ENCODE measurements at regions not wholly inside any gene's neighbourhood (a gene's known extent, or its start where the extent isn't known, plus 50 kb on each side); places are given as distances from the start of the nearest gene placed in this dataset.

- WGBS (ENCODE audit: insufficient coverage, low lambda C conversion rate), result 88% methylated on average over 1 of the region's 4 CpGs
- H3K4me3 ChIP-seq (ENCODE audit: low read length), result no peak overlapping the region
- H3K36me3 ChIP-seq (ENCODE audit: control insufficient read depth, insufficient read depth, low read length), result no peaks in the 10 kb centered on the region
- no peak for DNase-seq
- H3K9me3 ChIP-seq (ENCODE audit: control insufficient read depth, low read depth, low read length), result peaks cover 2% of the 10 kb centered on the region
- no peaks in the 10 kb centered on the region for H3K4me1 ChIP-seq (ENCODE audit: control insufficient read depth, insufficient read depth, low read length)
- no peak overlapping the region for H3K27ac ChIP-seq (ENCODE audit: low read length)
- H3K27me3 ChIP-seq (ENCODE audit: control insufficient read depth, insufficient read depth, low read length), result no peaks in the 10 kb centered on the region
Measured at GRCh38 chr20:17797579-17797978, 97.8 kb downstream of the BANF2 start.

- no CpG with 5 or more reads among the region's 3 CpGs for WGBS (ENCODE audit: insufficient coverage, low lambda C conversion rate)
- H3K4me3 ChIP-seq (ENCODE audit: low read length), result no peak overlapping the region
- DNase-seq, result no peak
- no peaks in the 10 kb centered on the region for H3K36me3 ChIP-seq (ENCODE audit: control insufficient read depth, insufficient read depth, low read length)
- H3K27ac ChIP-seq (ENCODE audit: low read length), result no peak overlapping the region
- no peaks in the 10 kb centered on the region for H3K27me3 ChIP-seq (ENCODE audit: control insufficient read depth, insufficient read depth, low read length)
- no peaks in the 10 kb centered on the region for H3K4me1 ChIP-seq (ENCODE audit: control insufficient read depth, insufficient read depth, low read length)
- peaks cover 2% of the 10 kb centered on the region for H3K9me3 ChIP-seq (ENCODE audit: control insufficient read depth, low read depth, low read length)
Measured at GRCh38 chr20:17797161-17797560, 97.4 kb downstream of the BANF2 start.

GRCh38 chr20:17796091-17796563 lies 96.4 kb downstream of the BANF2 start:
- no CpG with 5 or more reads among the region's 2 CpGs for WGBS (ENCODE audit: insufficient coverage, low lambda C conversion rate)
- peak; percentile 55 for DNase-seq
- no peaks in the 10 kb centered on the region for H3K36me3 ChIP-seq (ENCODE audit: control insufficient read depth, insufficient read depth, low read length)
- H3K9me3 ChIP-seq (ENCODE audit: control insufficient read depth, low read depth, low read length), result no peaks in the 10 kb centered on the region
- no peaks in the 10 kb centered on the region for H3K27me3 ChIP-seq (ENCODE audit: control insufficient read depth, insufficient read depth, low read length)
- no peak overlapping the region for H3K4me3 ChIP-seq (ENCODE audit: low read length)
- H3K4me1 ChIP-seq (ENCODE audit: control insufficient read depth, insufficient read depth, low read length), result no peaks in the 10 kb centered on the region
- no peak overlapping the region for H3K27ac ChIP-seq (ENCODE audit: low read length)

GRCh38 chr20:17795501-17796071 lies 95.8 kb downstream of the BANF2 start:
- H3K4me1 ChIP-seq (ENCODE audit: control insufficient read depth, insufficient read depth, low read length), result no peaks in the 10 kb centered on the region
- H3K27ac ChIP-seq (ENCODE audit: low read length), result no peak overlapping the region
- H3K36me3 ChIP-seq (ENCODE audit: control insufficient read depth, insufficient read depth, low read length), result no peaks in the 10 kb centered on the region
- DNase-seq, result no peak
- H3K4me3 ChIP-seq (ENCODE audit: low read length), result no peak overlapping the region
- no peaks in the 10 kb centered on the region for H3K27me3 ChIP-seq (ENCODE audit: control insufficient read depth, insufficient read depth, low read length)
- H3K9me3 ChIP-seq (ENCODE audit: control insufficient read depth, low read depth, low read length), result no peaks in the 10 kb centered on the region
- no CpG with 5 or more reads among the region's 5 CpGs for WGBS (ENCODE audit: insufficient coverage, low lambda C conversion rate)

- no peak overlapping the region for H3K27ac ChIP-seq (ENCODE audit: low read length)
Measured at GRCh38 chr20:17795003-17795402, 95.2 kb downstream of the BANF2 start.

GRCh38 chr20:17794400-17794799 lies 94.6 kb downstream of the BANF2 start:
- no peaks in the 10 kb centered on the region for H3K9me3 ChIP-seq (ENCODE audit: control insufficient read depth, low read depth, low read length)
- H3K27me3 ChIP-seq (ENCODE audit: control insufficient read depth, insufficient read depth, low read length), result no peaks in the 10 kb centered on the region
- no peaks in the 10 kb centered on the region for H3K36me3 ChIP-seq (ENCODE audit: control insufficient read depth, insufficient read depth, low read length)
- WGBS (ENCODE audit: insufficient coverage, low lambda C conversion rate), result no CpG with 5 or more reads among the region's 3 CpGs
- DNase-seq, result no peak
- no peak overlapping the region for H3K4me3 ChIP-seq (ENCODE audit: low read length)
- no peak overlapping the region for H3K27ac ChIP-seq (ENCODE audit: low read length)
- H3K4me1 ChIP-seq (ENCODE audit: control insufficient read depth, insufficient read depth, low read length), result no peaks in the 10 kb centered on the region

More at GRCh38 chr20:17795003-17795402, 95.2 kb downstream of the BANF2 start:
- H3K36me3 ChIP-seq (ENCODE audit: control insufficient read depth, insufficient read depth, low read length), result no peaks in the 10 kb centered on the region
- H3K27me3 ChIP-seq (ENCODE audit: control insufficient read depth, insufficient read depth, low read length), result no peaks in the 10 kb centered on the region
- no peaks in the 10 kb centered on the region for H3K4me1 ChIP-seq (ENCODE audit: control insufficient read depth, insufficient read depth, low read length)
- no peak overlapping the region for H3K4me3 ChIP-seq (ENCODE audit: low read length)
- no peak for DNase-seq
- no peaks in the 10 kb centered on the region for H3K9me3 ChIP-seq (ENCODE audit: control insufficient read depth, low read depth, low read length)

- Histone ChIP-seq H3K27me3 (ENCODE audit: control insufficient read depth, insufficient read depth, low read length) (no peaks in the 10 kb centered on the region), H3K36me3 (ENCODE audit: control insufficient read depth, insufficient read depth, low read length) (no peaks in the 10 kb centered on the region), H3K9me3 (ENCODE audit: control insufficient read depth, low read depth, low read length) (no peaks in the 10 kb centered on the region), H3K27ac (ENCODE audit: low read length) (no peak overlapping the region), H3K4me1 (ENCODE audit: control insufficient read depth, insufficient read depth, low read length) (no peaks in the 10 kb centered on the region), H3K4me3 (ENCODE audit: low read length) (no peak overlapping the region)
- no peak for DNase-seq
- WGBS (ENCODE audit: insufficient coverage, low lambda C conversion rate), result no CpG with 5 or more reads among the region's 2 CpGs
Measured at GRCh38 chr20:17793986-17794385, 94.2 kb downstream of the BANF2 start.

GRCh38 chr20:17790296-17790695 lies 90.5 kb downstream of the BANF2 start:
- Histone ChIP-seq H3K4me3 (ENCODE audit: low read length) (no peak overlapping the region), H3K4me1 (ENCODE audit: control insufficient read depth, insufficient read depth, low read length) (no peaks in the 10 kb centered on the region), H3K27me3 (ENCODE audit: control insufficient read depth, insufficient read depth, low read length) (no peaks in the 10 kb centered on the region), H3K9me3 (ENCODE audit: control insufficient read depth, low read depth, low read length) (no peaks in the 10 kb centered on the region), H3K27ac (ENCODE audit: low read length) (no peak overlapping the region), H3K36me3 (ENCODE audit: control insufficient read depth, insufficient read depth, low read length) (no peaks in the 10 kb centered on the region)
- no CpG with 5 or more reads among the region's 4 CpGs for WGBS (ENCODE audit: insufficient coverage, low lambda C conversion rate)
- no peak for DNase-seq

GRCh38 chr20:17787816-17788215 lies 88.0 kb downstream of the BANF2 start:
- H3K27ac ChIP-seq (ENCODE audit: low read length), result no peak overlapping the region
- no peaks in the 10 kb centered on the region for H3K4me1 ChIP-seq (ENCODE audit: control insufficient read depth, insufficient read depth, low read length)
- DNase-seq, result no peak
- no peaks in the 10 kb centered on the region for H3K36me3 ChIP-seq (ENCODE audit: control insufficient read depth, insufficient read depth, low read length)
- no peak overlapping the region for H3K4me3 ChIP-seq (ENCODE audit: low read length)
- no peaks in the 10 kb centered on the region for H3K9me3 ChIP-seq (ENCODE audit: control insufficient read depth, low read depth, low read length)
- WGBS (ENCODE audit: insufficient coverage, low lambda C conversion rate), result no CpG with 5 or more reads among the region's 1 CpG
- no peaks in the 10 kb centered on the region for H3K27me3 ChIP-seq (ENCODE audit: control insufficient read depth, insufficient read depth, low read length)

GRCh38 chr20:17786221-17786718 lies 86.5 kb downstream of the BANF2 start:
- H3K27ac ChIP-seq (ENCODE audit: low read length), result no peak overlapping the region

More at GRCh38 chr20:17786221-17786718, 86.5 kb downstream of the BANF2 start:
- no peaks in the 10 kb centered on the region for H3K27me3 ChIP-seq (ENCODE audit: control insufficient read depth, insufficient read depth, low read length)
- H3K9me3 ChIP-seq (ENCODE audit: control insufficient read depth, low read depth, low read length), result no peaks in the 10 kb centered on the region
- H3K36me3 ChIP-seq (ENCODE audit: control insufficient read depth, insufficient read depth, low read length), result no peaks in the 10 kb centered on the region
- H3K4me1 ChIP-seq (ENCODE audit: control insufficient read depth, insufficient read depth, low read length), result no peaks in the 10 kb centered on the region
- no CpG with 5 or more reads among the region's 11 CpGs for WGBS (ENCODE audit: insufficient coverage, low lambda C conversion rate)
- no peak for DNase-seq
- no peak overlapping the region for H3K4me3 ChIP-seq (ENCODE audit: low read length)

Measured in large intestine (tissue), 3 donors.